PFSK-1 (cell line): ENCODE measurements at regions not wholly inside any gene's neighbourhood (a gene's known extent, or its start where the extent isn't known, plus 50 kb on each side); places are given as distances from the start of the nearest gene placed in this dataset.

ENCODE experiments used
- FOXP2 ChIP-seq: optimal IDR thresholded peaks from 2 replicates; pipeline ENCODE3; 2011; ENCODE audit warnings: borderline replicate concordance, control low read depth, inconsistent platforms; ENCODE audit not compliant: insufficient read depth; ENCODE audit errors: extremely low read length, extremely low read depth
- POLR2AphosphoS5 ChIP-seq: IDR thresholded peaks from 2 replicates; pipeline ENCODE4 v1.6.1; 2012; ENCODE audit warnings: low read depth, mild to moderate bottlenecking, control low read depth, low read length, moderate library complexity
- REST ChIP-seq, 2 experiments: IDR thresholded peaks; 2 replicates each; pipeline versions ENCODE4 v1.6.1 to v1.8.0; 2011 to 2012; ENCODE audit warnings: low read depth in 2 of 2, low read length in 2 of 2, control low read depth in 1 of 2, inconsistent platforms in 1 of 2, mild to moderate bottlenecking in 1 of 2, moderate library complexity in 1 of 2; ENCODE audit not compliant: insufficient read depth in 1 of 2

GRCh38 chr12:98424726-98425401 is 90.5 kb upstream of the TMPO start:
- TF ChIP-seq REST (IDR thresholded peaks at IDR 0.05; ENCODE audit: insufficient read depth in 1 of 2, low read depth in 2 of 2, low read length in 2 of 2) (no peak), FOXP2 (no peak), POLR2AphosphoS5 (no peak)
